GM12878 (cell line): ENCODE measurements at regions not wholly inside any gene's neighbourhood (a gene's known extent, or its start where the extent isn't known, plus 50 kb on each side); places are given as distances from the start of the nearest gene placed in this dataset.

Experiments used
- ATAC-seq: fragments of 200-7000 bp; cut with Tn5 transposase; 3 replicates; pipeline ENCODE4 v1.9.1; 2020; ENCODE audit warnings: mild to moderate bottlenecking, moderate library complexity
- BruUV-seq: library from RNA; stranded (reverse); fragments of 400-500 nt; replicated peaks from 2 replicates; lab custom pipeline; 2021; lab: Mats Ljungman, UMichigan
- CTCF ChIA-PET: fragments of 300-600 bp; sonication (Branson Sonifier 250); formaldehyde crosslinking; extraction: SDS; loops from one replicate; lab custom pipeline; 2021; ENCODE audit warnings: inconsistent platforms; lab: Yijun Ruan, JAX
- POLR2A ChIA-PET: fragments of 350-600 bp; formaldehyde crosslinking; extraction: SDS; loops from one replicate; lab custom pipeline; 2021; ENCODE audit warnings: inconsistent platforms; lab: Charles Lee
- RAD21 ChIA-PET: fragments of 300-600 bp; sonication (Branson Sonifier 250); formaldehyde crosslinking; loops from one replicate; lab custom pipeline; 2023; ENCODE audit warnings: antibody characterized with exemption; ENCODE audit not compliant: unreplicated experiment; lab: Charles Lee
- SMC1A ChIA-PET: fragments of 300-600 bp; sonication (Branson Sonifier 250); formaldehyde crosslinking; loops from one replicate; lab custom pipeline; 2023; ENCODE audit not compliant: unreplicated experiment, uncharacterized antibody; lab: Charles Lee
- DNase-seq: peaks from one replicate; pipeline ENCODE4 v3.0.0-alpha.2; 2011; ENCODE audit warnings: low read depth, low spot score
- FAIRE-seq: peaks from 3 replicates; lab custom pipeline; 2011; peaks lifted over from hg19 to GRCh38; lab: Jason Lieb, UNC
- H2AFZ ChIP-seq: 2 replicates; pipeline ENCODE4 v1.6.0; 2011; ENCODE audit warnings: low read depth, low read length, control low read depth; ENCODE audit not compliant: control insufficient read depth
- H3K27ac ChIP-seq: 2 replicates; pipeline ENCODE4 v1.5.1; 2011; ENCODE audit warnings: control low read depth; ENCODE audit not compliant: control insufficient read depth, insufficient read depth
- H3K27me3 ChIP-seq, 2 experiments: replicated peaks in 1 of 2; 2 replicates each; pipeline versions ENCODE4 v1.6.0 to v1.6.1; 2011; ENCODE audit warnings: low read length in 1 of 2; ENCODE audit not compliant: control insufficient read depth in 2 of 2, insufficient read depth in 2 of 2
- H3K36me3 ChIP-seq, 2 experiments: 2 replicates each; pipeline ENCODE4 v1.5.1; 2011; ENCODE audit warnings: low read length in 1 of 2; ENCODE audit not compliant: control insufficient read depth in 2 of 2, insufficient read depth in 2 of 2
- H3K4me1 ChIP-seq: 2 replicates; pipeline ENCODE4 v1.6.1; 2011; ENCODE audit warnings: mild to moderate bottlenecking, low read length, moderate library complexity, mixed read lengths; ENCODE audit not compliant: control insufficient read depth, insufficient read depth
- H3K4me2 ChIP-seq: 2 replicates; pipeline ENCODE4 v1.6.0; 2011; ENCODE audit warnings: control low read depth; ENCODE audit not compliant: control insufficient read depth, insufficient read depth
- H3K4me3 ChIP-seq: fragments of 200-600 bp; sonication (generic); 2 replicates; pipeline ENCODE4 v1.5.1; 2016
- H3K79me2 ChIP-seq: 2 replicates; pipeline ENCODE4 v1.6.0; 2011; ENCODE audit warnings: low read length; ENCODE audit not compliant: control insufficient read depth, insufficient read depth
- H3K9ac ChIP-seq: 2 replicates; pipeline ENCODE4 v1.8.0; 2011; ENCODE audit warnings: low read length, control low read depth, mixed read lengths; ENCODE audit not compliant: control insufficient read depth, insufficient read depth
- H3K9me3 ChIP-seq: replicated peaks from 3 replicates; pipeline ENCODE4 v1.5.1; 2011; ENCODE audit warnings: mild to moderate bottlenecking, low read length; ENCODE audit not compliant: control insufficient read depth, insufficient read depth
- H4K20me1 ChIP-seq: 2 replicates; pipeline ENCODE4 v1.6.0; 2011; ENCODE audit not compliant: control insufficient read depth, insufficient read depth
- ATF7 ChIP-seq: fragments of 450-650 bp; IDR thresholded peaks from 2 replicates; pipeline ENCODE4 v1.6.1; 2016; ENCODE audit warnings: low read depth, mild to moderate bottlenecking
- BMI1 ChIP-seq: fragments of 450-650 bp; IDR thresholded peaks from 2 replicates; pipeline ENCODE4 v1.6.1; 2016; ENCODE audit warnings: mild to moderate bottlenecking, moderate library complexity, borderline replicate concordance
- IRF3 ChIP-seq: fragments of 450-650 bp; IDR thresholded peaks from 2 replicates; pipeline ENCODE4 v1.6.1; 2014; ENCODE audit warnings: mild to moderate bottlenecking
- JUND ChIP-seq: IDR thresholded peaks from 2 replicates; pipeline ENCODE4 v1.6.1; 2012; ENCODE audit warnings: low read depth, mild to moderate bottlenecking, low read length, improper control_type of control experiment, moderate library complexity
- SMC3 ChIP-seq: IDR thresholded peaks from 2 replicates; pipeline ENCODE4 v1.6.1; 2011; ENCODE audit warnings: low read length, improper control_type of control experiment, borderline replicate concordance
- SP1 ChIP-seq: IDR thresholded peaks from one replicate; pipeline ENCODE4 v1.6.1; 2011; ENCODE audit warnings: low read depth, low read length
- SUPT20H ChIP-seq: IDR thresholded peaks from 2 replicates; pipeline ENCODE4 v1.6.1; 2011; ENCODE audit warnings: low read depth, mild to moderate bottlenecking, low read length, moderate library complexity, borderline replicate concordance; ENCODE audit not compliant: control insufficient read depth
- TCF3 ChIP-seq: IDR thresholded peaks from 2 replicates; pipeline ENCODE4 v1.6.1; 2012; ENCODE audit warnings: low read depth, mild to moderate bottlenecking, low read length, borderline replicate concordance; ENCODE audit not compliant: insufficient read depth
- ZNF592 ChIP-seq: fragments of 450-650 bp; IDR thresholded peaks from 2 replicates; pipeline ENCODE4 v1.6.1; 2017; ENCODE audit warnings: mild to moderate bottlenecking, moderate library complexity
- WGBS: methylation state at CpG from one replicate; pipeline ENCODE4 v1.1.6; 2016; ENCODE audit warnings: low lambda C conversion rate; ENCODE audit not compliant: insufficient replicate concordance, insufficient coverage; ENCODE audit errors: missing lambda C conversion rate; 5-methylcytosine and 5-hydroxymethylcytosine counted together
- in situ Hi-C: fragments of 300-500 bp; cut with MboI; formaldehyde crosslinking; loops from 9 replicates; pipeline ENCODE4 v1.14.3; 2018; ENCODE audit warnings: mixed read lengths
- intact Hi-C: fragments of 100-400 bp; cut with micrococcal nuclease; formaldehyde crosslinking; loops from one replicate; pipeline ENCODE4 v1.14.2; 2022; ENCODE audit not compliant: unreplicated experiment
- TF ChIP-seq, protein P1 (sequence below): IDR thresholded peaks from 2 replicates; pipeline ENCODE4 v1.6.1; 2012; ENCODE audit warnings: low read depth, low read length, improper control_type of control experiment
- TF ChIP-seq, protein P2 (sequence below): fragments of 450-650 bp; formaldehyde crosslinking; IDR thresholded peaks from 2 replicates; pipeline ENCODE4 v1.4.0; 2020; ENCODE audit warnings: mild to moderate bottlenecking, moderate library complexity
- TF ChIP-seq, protein P3 (sequence below): fragments of 450-650 bp; IDR thresholded peaks from 2 replicates; pipeline ENCODE4 v1.6.1; 2017; ENCODE audit warnings: borderline replicate concordance
- TF ChIP-seq, protein P4 (sequence below): IDR thresholded peaks from 2 replicates; pipeline ENCODE4 v1.6.1; 2011; ENCODE audit warnings: borderline replicate concordance, low read depth, mild to moderate bottlenecking, moderate library complexity, mixed read lengths, low read length; ENCODE audit not compliant: insufficient read depth; ENCODE audit errors: extremely low read length

GRCh38 chr18:78645216-78645615, 334.4 kb upstream of the SALL3 start:
- no peak overlapping the region for H2AFZ ChIP-seq
- no peaks in the 10 kb centered on the region for H4K20me1 ChIP-seq
- no peaks in the 10 kb centered on the region for H3K27me3 ChIP-seq
- H3K4me2 ChIP-seq = no peak overlapping the region
- no peak overlapping the region for H3K9ac ChIP-seq
- no peaks in the 10 kb centered on the region for H3K4me1 ChIP-seq
- BruUV-seq = no TSS peak
- DNase-seq (no peak), FAIRE-seq (no peak), ATAC-seq (no peak)
- no peak overlapping the region for H3K4me3 ChIP-seq
- ChIA-PET RAD21 (no interaction called here), SMC1A (no interaction called here), CTCF (no interaction called here), POLR2A (no interaction called here)
- H3K36me3 ChIP-seq = no peaks in the 10 kb centered on the region
- no peak overlapping the region for H3K27ac ChIP-seq
- no peaks in the 10 kb centered on the region; the same call in 2 of the 3 replicates for H3K9me3 ChIP-seq
- intact Hi-C loops = no loop called here
- in situ Hi-C loops = loop anchor here (10.0 kb wide), 1 partner anchor 60 kb away; no protein-coding TSS in a partner anchor
- WGBS = 52% methylated on average over 19 of the region's 20 CpGs
- H3K79me2 ChIP-seq = no peaks in the 10 kb centered on the region
- TF ChIP-seq, protein P1, sequence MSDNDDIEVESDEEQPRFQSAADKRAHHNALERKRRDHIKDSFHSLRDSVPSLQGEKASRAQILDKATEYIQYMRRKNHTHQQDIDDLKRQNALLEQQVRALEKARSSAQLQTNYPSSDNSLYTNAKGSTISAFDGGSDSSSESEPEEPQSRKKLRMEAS = no peak
- TF ChIP-seq, protein P2, sequence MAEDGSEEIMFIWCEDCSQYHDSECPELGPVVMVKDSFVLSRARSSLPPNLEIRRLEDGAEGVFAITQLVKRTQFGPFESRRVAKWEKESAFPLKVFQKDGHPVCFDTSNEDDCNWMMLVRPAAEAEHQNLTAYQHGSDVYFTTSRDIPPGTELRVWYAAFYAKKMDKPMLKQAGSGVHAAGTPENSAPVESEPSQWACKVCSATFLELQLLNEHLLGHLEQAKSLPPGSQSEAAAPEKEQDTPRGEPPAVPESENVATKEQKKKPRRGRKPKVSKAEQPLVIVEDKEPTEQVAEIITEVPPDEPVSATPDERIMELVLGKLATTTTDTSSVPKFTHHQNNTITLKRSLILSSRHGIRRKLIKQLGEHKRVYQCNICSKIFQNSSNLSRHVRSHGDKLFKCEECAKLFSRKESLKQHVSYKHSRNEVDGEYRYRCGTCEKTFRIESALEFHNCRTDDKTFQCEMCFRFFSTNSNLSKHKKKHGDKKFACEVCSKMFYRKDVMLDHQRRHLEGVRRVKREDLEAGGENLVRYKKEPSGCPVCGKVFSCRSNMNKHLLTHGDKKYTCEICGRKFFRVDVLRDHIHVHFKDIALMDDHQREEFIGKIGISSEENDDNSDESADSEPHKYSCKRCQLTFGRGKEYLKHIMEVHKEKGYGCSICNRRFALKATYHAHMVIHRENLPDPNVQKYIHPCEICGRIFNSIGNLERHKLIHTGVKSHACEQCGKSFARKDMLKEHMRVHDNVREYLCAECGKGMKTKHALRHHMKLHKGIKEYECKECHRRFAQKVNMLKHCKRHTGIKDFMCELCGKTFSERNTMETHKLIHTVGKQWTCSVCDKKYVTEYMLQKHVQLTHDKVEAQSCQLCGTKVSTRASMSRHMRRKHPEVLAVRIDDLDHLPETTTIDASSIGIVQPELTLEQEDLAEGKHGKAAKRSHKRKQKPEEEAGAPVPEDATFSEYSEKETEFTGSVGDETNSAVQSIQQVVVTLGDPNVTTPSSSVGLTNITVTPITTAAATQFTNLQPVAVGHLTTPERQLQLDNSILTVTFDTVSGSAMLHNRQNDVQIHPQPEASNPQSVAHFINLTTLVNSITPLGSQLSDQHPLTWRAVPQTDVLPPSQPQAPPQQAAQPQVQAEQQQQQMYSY = no peak
- TF ChIP-seq TCF3 (no peak), SMC3 (no peak), IRF3 (no peak), ATF7 (no peak), SUPT20H (no peak), BMI1 (no peak), JUND (no peak), ZNF592 (no peak), SP1 (no peak)
- TF ChIP-seq, protein P3, sequence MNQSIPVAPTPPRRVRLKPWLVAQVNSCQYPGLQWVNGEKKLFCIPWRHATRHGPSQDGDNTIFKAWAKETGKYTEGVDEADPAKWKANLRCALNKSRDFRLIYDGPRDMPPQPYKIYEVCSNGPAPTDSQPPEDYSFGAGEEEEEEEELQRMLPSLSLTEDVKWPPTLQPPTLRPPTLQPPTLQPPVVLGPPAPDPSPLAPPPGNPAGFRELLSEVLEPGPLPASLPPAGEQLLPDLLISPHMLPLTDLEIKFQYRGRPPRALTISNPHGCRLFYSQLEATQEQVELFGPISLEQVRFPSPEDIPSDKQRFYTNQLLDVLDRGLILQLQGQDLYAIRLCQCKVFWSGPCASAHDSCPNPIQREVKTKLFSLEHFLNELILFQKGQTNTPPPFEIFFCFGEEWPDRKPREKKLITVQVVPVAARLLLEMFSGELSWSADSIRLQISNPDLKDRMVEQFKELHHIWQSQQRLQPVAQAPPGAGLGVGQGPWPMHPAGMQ = no peak
- TF ChIP-seq, protein P4, sequence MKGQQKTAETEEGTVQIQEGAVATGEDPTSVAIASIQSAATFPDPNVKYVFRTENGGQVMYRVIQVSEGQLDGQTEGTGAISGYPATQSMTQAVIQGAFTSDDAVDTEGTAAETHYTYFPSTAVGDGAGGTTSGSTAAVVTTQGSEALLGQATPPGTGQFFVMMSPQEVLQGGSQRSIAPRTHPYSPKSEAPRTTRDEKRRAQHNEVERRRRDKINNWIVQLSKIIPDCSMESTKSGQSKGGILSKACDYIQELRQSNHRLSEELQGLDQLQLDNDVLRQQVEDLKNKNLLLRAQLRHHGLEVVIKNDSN = no peak
